ENCODE measurements at regions not wholly inside any gene's neighbourhood (a gene's known extent, or its start where the extent isn't known, plus 50 kb on each side); places are given as distances from the start of the nearest gene placed in this dataset.

- Histone ChIP-seq H3K36me3 (no peaks in the 10 kb centered on the region), H3K9ac (no peak overlapping the region), H3K4me1 (0 out of 20 replicates have a peak, but pooled peaks cover 0 to 4% (median 0%) of the 10 kb centered on the region in 10 experiments), H4K20me1 (no peaks in the 10 kb centered on the region), H3K9me3 (replicated peaks in 1 of 11) (no peaks in the 10 kb centered on the region), H3K4me3 (no peak overlapping the region), H3K27ac (no peak overlapping the region), H3K27me3 (no peaks in the 10 kb centered on the region), H3K4me2 (no peak overlapping the region)
- no peak for TF ChIP-seq Cebpa-rat (IDR thresholded peaks at IDR 0.05)
Observed at GRCh38 chr2:158732573-158733429, 62.3 kb upstream of the DAPL1 start.

DNA sequence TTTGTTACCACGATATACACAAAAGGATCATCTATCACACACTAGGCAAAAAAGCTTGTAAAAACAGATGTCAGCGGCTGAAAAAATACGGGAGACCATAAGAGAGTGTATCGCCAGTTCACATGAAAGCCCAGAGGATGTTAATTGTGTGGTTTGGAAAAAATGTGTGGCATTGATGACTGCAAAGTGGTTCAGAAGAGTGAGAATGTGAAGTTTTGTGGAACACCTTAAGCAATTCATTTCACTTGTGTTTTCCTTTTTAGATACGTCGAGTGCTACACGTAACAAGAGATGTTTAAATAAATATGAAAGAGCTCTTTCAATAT, 61.7 kb upstream of the DAPL1 start:
- no peaks in the 10 kb centered on the region for H3K27me3 ChIP-seq
- no peaks in the 10 kb centered on the region for H3K9me3 ChIP-seq (replicated peaks in 1 of 11)
- no peak for TF ChIP-seq Cebpa-rat (IDR thresholded peaks at IDR 0.05)
- H3K4me1 ChIP-seq, result 0 out of 20 replicates have a peak, but pooled peaks cover 0 to 4% (median 0%) of the 10 kb centered on the region in 10 experiments
- no peaks in the 10 kb centered on the region for H3K36me3 ChIP-seq
- H3K4me3 ChIP-seq, result no peak overlapping the region
- H3K9ac ChIP-seq, result no peak overlapping the region
- no peak overlapping the region for H3K4me2 ChIP-seq
- no peak overlapping the region for H3K27ac ChIP-seq
- H4K20me1 ChIP-seq, result no peaks in the 10 kb centered on the region

DNA sequence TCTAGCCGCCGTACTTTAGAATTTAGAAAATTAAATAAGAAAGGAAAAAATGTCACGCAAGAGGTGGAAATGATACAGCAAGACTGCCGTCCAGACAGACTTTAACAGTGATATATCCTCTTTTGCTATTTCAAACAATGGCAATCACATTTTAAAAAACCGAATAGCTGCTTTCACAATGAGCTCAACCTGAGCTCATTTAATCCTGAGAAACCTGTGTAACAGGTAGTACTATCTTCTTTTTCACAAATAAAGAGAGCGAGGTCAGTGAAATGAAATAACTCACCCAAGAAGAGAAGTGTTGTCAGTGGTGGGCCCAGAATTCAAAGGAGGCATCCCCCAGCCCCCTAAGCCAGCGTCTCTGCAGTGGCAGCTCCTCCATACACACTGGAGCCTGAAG, 60.7 kb upstream of the DAPL1 start:
- no peak for TF ChIP-seq Cebpa-rat (IDR thresholded peaks at IDR 0.05)
- H3K4me2 ChIP-seq, result no peak overlapping the region
- no peak overlapping the region for H3K9ac ChIP-seq
- H4K20me1 ChIP-seq, result no peaks in the 10 kb centered on the region
- no peak overlapping the region for H3K27ac ChIP-seq
- H3K27me3 ChIP-seq, result no peaks in the 10 kb centered on the region
- no peak overlapping the region for H3K4me3 ChIP-seq
- no peaks in the 10 kb centered on the region for H3K36me3 ChIP-seq
- H3K4me1 ChIP-seq, result 0 out of 20 replicates have a peak, but pooled peaks cover 0 to 4% (median 0%) of the 10 kb centered on the region in 10 experiments
- no peaks in the 10 kb centered on the region for H3K9me3 ChIP-seq (replicated peaks in 1 of 11)

- H4K20me1 ChIP-seq, result no peaks in the 10 kb centered on the region
- H3K4me3 ChIP-seq, result no peak overlapping the region
- no peak for TF ChIP-seq Cebpa-rat (IDR thresholded peaks at IDR 0.05)
- 0 out of 20 replicates have a peak, but pooled peaks cover 0 to 4% (median 0%) of the 10 kb centered on the region in 10 experiments for H3K4me1 ChIP-seq
- no peaks in the 10 kb centered on the region for H3K27me3 ChIP-seq
- H3K9me3 ChIP-seq (replicated peaks in 1 of 11), result no peaks in the 10 kb centered on the region
- no peak overlapping the region for H3K4me2 ChIP-seq
- no peak overlapping the region for H3K9ac ChIP-seq
- no peak overlapping the region for H3K27ac ChIP-seq
- no peaks in the 10 kb centered on the region for H3K36me3 ChIP-seq
Observed at GRCh38 chr2:158735822-158736580, 59.1 kb upstream of the DAPL1 start.

DNA sequence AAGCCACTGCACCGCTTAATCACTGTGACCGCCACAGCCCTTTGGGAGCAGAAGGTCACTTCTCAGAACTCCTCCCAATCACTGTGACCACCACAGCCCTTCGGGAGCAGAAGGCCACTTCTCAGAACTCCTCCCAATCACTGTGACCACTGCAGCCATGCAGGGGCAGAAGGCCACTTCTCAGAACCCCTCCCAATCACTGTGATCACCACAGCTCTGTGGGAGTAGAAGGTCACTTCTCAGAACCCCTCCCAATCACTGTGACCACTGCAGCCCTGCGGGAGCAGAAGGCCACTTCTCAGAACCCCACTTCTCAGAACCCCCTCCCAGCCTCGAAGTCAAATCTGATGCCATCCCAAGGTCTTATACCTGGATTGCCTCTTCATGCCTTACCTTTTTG, 56.8 kb upstream of the DAPL1 start:
- no peak overlapping the region for H3K4me2 ChIP-seq
- no peaks in the 10 kb centered on the region for H4K20me1 ChIP-seq
- H3K27me3 ChIP-seq, result no peaks in the 10 kb centered on the region
- no peak for TF ChIP-seq Cebpa-rat (IDR thresholded peaks at IDR 0.05)
- H3K4me1 ChIP-seq, result no peaks in the 10 kb centered on the region
- no peak overlapping the region for H3K4me3 ChIP-seq
- no peak overlapping the region for H3K27ac ChIP-seq
- H3K9me3 ChIP-seq (replicated peaks in 1 of 11), result no peaks in the 10 kb centered on the region
- H3K36me3 ChIP-seq, result no peaks in the 10 kb centered on the region
- H3K9ac ChIP-seq, result no peak overlapping the region

DNA sequence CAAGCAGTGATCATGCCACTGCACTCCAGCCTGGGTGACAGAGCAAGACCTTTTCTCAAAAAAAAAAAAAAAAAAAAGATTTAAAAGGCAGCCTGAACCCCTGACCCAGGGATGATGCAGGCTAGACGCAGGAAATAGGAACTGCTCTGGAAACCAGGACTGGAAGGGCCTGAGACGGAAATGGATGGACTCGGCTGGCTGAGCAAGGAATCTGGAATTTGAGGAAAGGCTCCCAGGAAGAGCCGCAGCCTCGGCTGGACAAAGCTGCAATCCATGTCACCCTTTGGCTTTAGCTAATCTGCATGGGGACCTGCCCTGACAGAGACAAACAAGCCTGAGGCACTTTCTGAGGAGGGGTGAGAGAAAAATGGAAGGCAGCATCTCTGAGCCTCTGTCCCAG, 55.0 kb upstream of the DAPL1 start:
- no peak overlapping the region for H3K4me3 ChIP-seq
- no peak overlapping the region for H3K27ac ChIP-seq
- H3K9me3 ChIP-seq (replicated peaks in 1 of 11), result no peaks in the 10 kb centered on the region
- peaks cover 0 to 9% (median 0%) of the 10 kb centered on the region in 10 experiments; a peak in 4 of 20 replicates for H3K4me1 ChIP-seq
- no peak for TF ChIP-seq Cebpa-rat (IDR thresholded peaks at IDR 0.05)
- H3K27me3 ChIP-seq, result no peaks in the 10 kb centered on the region
- H3K4me2 ChIP-seq, result no peak overlapping the region
- H4K20me1 ChIP-seq, result no peaks in the 10 kb centered on the region
- H3K36me3 ChIP-seq, result no peaks in the 10 kb centered on the region
- no peak overlapping the region for H3K9ac ChIP-seq

DNA sequence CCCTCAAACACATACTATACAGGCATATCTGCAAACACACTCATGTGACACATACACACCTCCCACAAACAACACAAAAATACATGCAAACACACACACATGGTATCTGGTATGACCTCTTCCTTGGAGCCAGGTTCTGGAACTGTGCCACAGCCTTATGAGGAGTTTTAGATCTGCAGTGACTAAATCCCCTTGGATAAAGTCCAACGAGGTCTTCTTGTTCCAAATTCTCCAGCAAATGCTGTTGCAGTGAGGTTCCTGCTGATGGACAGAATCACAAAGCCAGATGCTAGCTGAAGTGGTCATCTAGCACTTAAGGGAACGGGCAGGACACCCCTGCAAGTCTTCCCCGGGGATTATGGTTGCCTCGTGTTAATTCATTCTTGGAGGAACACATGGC, 54.5 kb upstream of the DAPL1 start:
- H3K4me2 ChIP-seq, result no peak overlapping the region
- no peak overlapping the region for H3K9ac ChIP-seq
- H3K36me3 ChIP-seq, result no peaks in the 10 kb centered on the region
- no peaks in the 10 kb centered on the region for H4K20me1 ChIP-seq
- no peak overlapping the region for H3K4me3 ChIP-seq
- peaks cover 0 to 9% (median 0%) of the 10 kb centered on the region in 10 experiments; a peak in 4 of 20 replicates for H3K4me1 ChIP-seq
- no peak for TF ChIP-seq Cebpa-rat (IDR thresholded peaks at IDR 0.05)
- no peak overlapping the region for H3K27ac ChIP-seq
- H3K27me3 ChIP-seq, result no peaks in the 10 kb centered on the region
- no peaks in the 10 kb centered on the region for H3K9me3 ChIP-seq (replicated peaks in 1 of 11)

- no peaks in the 10 kb centered on the region for H3K27me3 ChIP-seq
- no peak overlapping the region for H3K4me2 ChIP-seq
- no peak overlapping the region for H3K27ac ChIP-seq
- no peak for TF ChIP-seq Cebpa-rat (IDR thresholded peaks at IDR 0.05)
- H3K9me3 ChIP-seq (replicated peaks in 1 of 11), result no peaks in the 10 kb centered on the region
- no peaks in the 10 kb centered on the region for H3K36me3 ChIP-seq
- no peak overlapping the region for H3K4me3 ChIP-seq
- peaks cover 0 to 9% (median 0%) of the 10 kb centered on the region in 10 experiments; a peak in 4 of 20 replicates for H3K4me1 ChIP-seq
- no peak overlapping the region for H3K9ac ChIP-seq
- no peaks in the 10 kb centered on the region for H4K20me1 ChIP-seq
Observed at GRCh38 chr2:158741625-158742024, 53.5 kb upstream of the DAPL1 start.

- no peaks in the 10 kb centered on the region for H3K27me3 ChIP-seq
- no peak overlapping the region for H3K27ac ChIP-seq
- H3K9ac ChIP-seq, result no peak overlapping the region
- no peaks in the 10 kb centered on the region for H4K20me1 ChIP-seq
- no peak overlapping the region for H3K4me2 ChIP-seq
- TF ChIP-seq Cebpa-rat (IDR thresholded peaks at IDR 0.05), result no peak
- no peaks in the 10 kb centered on the region for H3K9me3 ChIP-seq (replicated peaks in 1 of 11)
- H3K4me3 ChIP-seq, result no peak overlapping the region
- no peaks in the 10 kb centered on the region for H3K36me3 ChIP-seq
- peaks cover 0 to 9% (median 0%) of the 10 kb centered on the region in 10 experiments; a peak in 4 of 20 replicates for H3K4me1 ChIP-seq
Observed at GRCh38 chr2:158742536-158742935, 52.6 kb upstream of the DAPL1 start.

Measured in BLaER1 treated with 17β-estradiol and CSF1 and Interleukin-3, amounts not matched to agents 10 nM and 100 nM (cell line).